ENCODE measurements at regions not wholly inside any gene's neighbourhood (a gene's known extent, or its start where the extent isn't known, plus 50 kb on each side); places are given as distances from the start of the nearest gene placed in this dataset.

GRCh38 chr13:105167385-105167784, 1368.1 kb downstream of the EFNB2 start:
- no peak for DNase-seq (ENCODE audit: low read depth)
- ChIA-PET POLR2A (no interaction called here), CTCF (interaction anchor here (0.6 kb wide), 1 partner anchor 916 kb away, joined by 3 read pairs; no protein-coding TSS in a partner anchor)
- TF ChIP-seq, protein P1, sequence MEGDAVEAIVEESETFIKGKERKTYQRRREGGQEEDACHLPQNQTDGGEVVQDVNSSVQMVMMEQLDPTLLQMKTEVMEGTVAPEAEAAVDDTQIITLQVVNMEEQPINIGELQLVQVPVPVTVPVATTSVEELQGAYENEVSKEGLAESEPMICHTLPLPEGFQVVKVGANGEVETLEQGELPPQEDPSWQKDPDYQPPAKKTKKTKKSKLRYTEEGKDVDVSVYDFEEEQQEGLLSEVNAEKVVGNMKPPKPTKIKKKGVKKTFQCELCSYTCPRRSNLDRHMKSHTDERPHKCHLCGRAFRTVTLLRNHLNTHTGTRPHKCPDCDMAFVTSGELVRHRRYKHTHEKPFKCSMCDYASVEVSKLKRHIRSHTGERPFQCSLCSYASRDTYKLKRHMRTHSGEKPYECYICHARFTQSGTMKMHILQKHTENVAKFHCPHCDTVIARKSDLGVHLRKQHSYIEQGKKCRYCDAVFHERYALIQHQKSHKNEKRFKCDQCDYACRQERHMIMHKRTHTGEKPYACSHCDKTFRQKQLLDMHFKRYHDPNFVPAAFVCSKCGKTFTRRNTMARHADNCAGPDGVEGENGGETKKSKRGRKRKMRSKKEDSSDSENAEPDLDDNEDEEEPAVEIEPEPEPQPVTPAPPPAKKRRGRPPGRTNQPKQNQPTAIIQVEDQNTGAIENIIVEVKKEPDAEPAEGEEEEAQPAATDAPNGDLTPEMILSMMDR (IDR thresholded peaks at IDR 0.05; ENCODE audit: insufficient read depth, low read depth, low read length) = no peak
- Histone ChIP-seq H3K4me3 (ENCODE audit: low read depth, low read length) (no peak overlapping the region), H3K27me3 (ENCODE audit: control insufficient read depth, insufficient read depth, low read length) (no peaks in the 10 kb centered on the region), H3K36me3 (ENCODE audit: control insufficient read depth, insufficient read depth, low read length) (no peaks in the 10 kb centered on the region)

DNA sequence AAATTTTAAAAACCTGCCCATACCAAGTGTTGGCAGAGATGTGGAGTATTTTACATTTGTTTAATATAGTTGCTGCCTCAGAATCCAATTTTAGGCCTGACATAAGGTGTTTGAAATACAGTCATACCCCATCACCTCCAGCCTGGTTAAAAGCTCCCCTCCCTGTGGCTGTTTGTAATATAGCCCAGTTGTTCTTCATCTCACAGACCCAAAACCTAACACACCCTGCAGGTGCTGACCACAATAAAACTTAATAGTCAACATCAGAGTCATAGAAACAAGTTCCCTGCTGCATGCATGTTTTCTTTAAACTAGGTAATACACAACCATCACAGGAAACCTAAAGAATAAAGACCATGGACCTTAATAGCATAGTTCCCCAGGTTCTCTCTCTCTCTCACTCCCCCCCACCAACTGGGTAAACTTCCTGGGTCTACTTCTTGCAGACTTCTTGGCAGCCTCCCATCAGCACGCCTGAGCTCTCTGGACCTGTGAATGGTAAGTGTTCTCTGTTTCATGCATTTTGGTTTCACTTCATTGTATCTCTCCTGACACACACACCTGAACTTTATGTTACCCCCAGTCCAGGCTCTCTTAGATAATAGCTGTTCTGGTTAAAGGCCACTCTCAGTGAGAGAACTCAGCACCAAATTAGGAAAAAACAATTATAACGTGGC, 1369.9 kb downstream of the EFNB2 start:
- Histone ChIP-seq H3K27me3 (ENCODE audit: control insufficient read depth, insufficient read depth, low read length) (no peaks in the 10 kb centered on the region), H3K36me3 (ENCODE audit: control insufficient read depth, insufficient read depth, low read length) (no peaks in the 10 kb centered on the region), H3K4me3 (ENCODE audit: low read depth, low read length) (no peak overlapping the region)
- TF ChIP-seq, protein P1 (IDR thresholded peaks at IDR 0.05; ENCODE audit: insufficient read depth, low read depth, low read length) = no peak
- ChIA-PET POLR2A (no interaction called here), CTCF (no interaction called here)
- no peak for DNase-seq (ENCODE audit: low read depth)

- H3K27me3 ChIP-seq (ENCODE audit: control insufficient read depth, insufficient read depth, low read length) = no peaks in the 10 kb centered on the region
- POLR2A ChIA-PET = no interaction called here
- DNase-seq (ENCODE audit: low read depth) = no peak
- no peaks in the 10 kb centered on the region for H3K36me3 ChIP-seq (ENCODE audit: control insufficient read depth, insufficient read depth, low read length)
- TF ChIP-seq, protein P1 (IDR thresholded peaks at IDR 0.05; ENCODE audit: insufficient read depth, low read depth, low read length) = no peak
- CTCF ChIA-PET = no interaction called here
- H3K4me3 ChIP-seq (ENCODE audit: low read depth, low read length) = no peak overlapping the region
Observed at GRCh38 chr13:105159841-105160240, 1375.6 kb downstream of the EFNB2 start.

- TF ChIP-seq, protein P1 (IDR thresholded peaks at IDR 0.05; ENCODE audit: insufficient read depth, low read depth, low read length) = no peak
- Histone ChIP-seq H3K36me3 (ENCODE audit: control insufficient read depth, insufficient read depth, low read length) (no peaks in the 10 kb centered on the region), H3K4me3 (ENCODE audit: low read depth, low read length) (no peak overlapping the region), H3K27me3 (ENCODE audit: control insufficient read depth, insufficient read depth, low read length) (no peaks in the 10 kb centered on the region)
- POLR2A ChIA-PET = no interaction called here
- CTCF ChIA-PET = no interaction called here
- DNase-seq (ENCODE audit: low read depth) = no peak
Observed at GRCh38 chr13:105153611-105154010, 1381.9 kb downstream of the EFNB2 start.

- TF ChIP-seq, protein P1 (IDR thresholded peaks at IDR 0.05; ENCODE audit: insufficient read depth, low read depth, low read length) = no peak
- ChIA-PET POLR2A (no interaction called here), CTCF (interaction anchor here (0.5 kb wide), 1 partner anchor 126 kb away, joined by 3 read pairs; no protein-coding TSS in a partner anchor)
- H3K27me3 ChIP-seq (ENCODE audit: control insufficient read depth, insufficient read depth, low read length) = no peaks in the 10 kb centered on the region
- DNase-seq (ENCODE audit: low read depth) = no peak
- no peaks in the 10 kb centered on the region for H3K36me3 ChIP-seq (ENCODE audit: control insufficient read depth, insufficient read depth, low read length)
- no peak overlapping the region for H3K4me3 ChIP-seq (ENCODE audit: low read depth, low read length)
Observed at GRCh38 chr13:105151639-105152038, 1383.8 kb downstream of the EFNB2 start.

All from BJ (cell line).